GM12891 (cell line): ENCODE measurements at regions not wholly inside any gene's neighbourhood (a gene's known extent, or its start where the extent isn't known, plus 50 kb on each side); places are given as distances from the start of the nearest gene placed in this dataset.
"Not testable (repeated sequence)": the region's sequence is repeated elsewhere in the genome, so short reads cannot be mapped to it uniquely, and the experiment has no call there.

Experiments used
- POLR2A ChIP-seq: IDR thresholded peaks from 2 replicates; pipeline ENCODE4 v1.6.1; 2011; ENCODE audit warnings: low read depth, low read length, control low read depth
- POLR2AphosphoS5 ChIP-seq: IDR thresholded peaks from 2 replicates; pipeline ENCODE4 v1.6.1; 2011; ENCODE audit warnings: low read depth, low read length, control low read depth
- POU2F2 ChIP-seq: IDR thresholded peaks from 2 replicates; pipeline ENCODE4 v1.6.1; 2011; ENCODE audit warnings: low read depth, mild to moderate bottlenecking, control low read depth, low read length, moderate library complexity
- SPI1 ChIP-seq: IDR thresholded peaks from 2 replicates; pipeline ENCODE4 v1.6.1; 2011; ENCODE audit warnings: low read depth, low read length, control low read depth
- TAF1 ChIP-seq: IDR thresholded peaks from 2 replicates; pipeline ENCODE4 v1.6.1; 2011; ENCODE audit warnings: low read depth, low read length, control low read depth

- not testable (repeated sequence) for TF ChIP-seq POLR2A, POLR2AphosphoS5, SPI1, TAF1, POU2F2
Measured at GRCh38 chr11:116666673-116667249, 106.0 kb downstream of the BUD13 start.
